ENCODE measurements at regions not wholly inside any gene's neighbourhood (a gene's known extent, or its start where the extent isn't known, plus 50 kb on each side); places are given as distances from the start of the nearest gene placed in this dataset.

- no peak for ATAC-seq
- TF ChIP-seq, protein P1, sequence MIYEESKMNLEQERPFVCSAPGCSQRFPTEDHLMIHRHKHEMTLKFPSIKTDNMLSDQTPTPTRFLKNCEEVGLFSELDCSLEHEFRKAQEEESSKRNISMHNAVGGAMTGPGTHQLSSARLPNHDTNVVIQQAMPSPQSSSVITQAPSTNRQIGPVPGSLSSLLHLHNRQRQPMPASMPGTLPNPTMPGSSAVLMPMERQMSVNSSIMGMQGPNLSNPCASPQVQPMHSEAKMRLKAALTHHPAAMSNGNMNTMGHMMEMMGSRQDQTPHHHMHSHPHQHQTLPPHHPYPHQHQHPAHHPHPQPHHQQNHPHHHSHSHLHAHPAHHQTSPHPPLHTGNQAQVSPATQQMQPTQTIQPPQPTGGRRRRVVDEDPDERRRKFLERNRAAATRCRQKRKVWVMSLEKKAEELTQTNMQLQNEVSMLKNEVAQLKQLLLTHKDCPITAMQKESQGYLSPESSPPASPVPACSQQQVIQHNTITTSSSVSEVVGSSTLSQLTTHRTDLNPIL (CRISPR knock-in tag; IDR thresholded peaks at IDR 0.05; ENCODE audit: low read depth): no peak
- TF ChIP-seq TCF4 (CRISPR knock-in tag; IDR thresholded peaks at IDR 0.05; ENCODE audit: borderline replicate concordance): no peak
- TF ChIP-seq OSR1 (CRISPR knock-in tag; IDR thresholded peaks at IDR 0.05): no peak
- TF ChIP-seq RARB (CRISPR knock-in tag; IDR thresholded peaks at IDR 0.05): no peak
- no peak for TF ChIP-seq POU6F1 (CRISPR knock-in tag; IDR thresholded peaks at IDR 0.05; ENCODE audit: borderline replicate concordance, low read depth)
- TF ChIP-seq SNAI2 (CRISPR knock-in tag; IDR thresholded peaks at IDR 0.05): no peak
- TF ChIP-seq PATZ1 (CRISPR knock-in tag; IDR thresholded peaks at IDR 0.05; ENCODE audit: borderline replicate concordance): no peak
- TF ChIP-seq ISL1 (CRISPR knock-in tag; IDR thresholded peaks at IDR 0.05): no peak
- no peak for TF ChIP-seq ZNF8 (CRISPR knock-in tag; IDR thresholded peaks at IDR 0.05)
- no peak for TF ChIP-seq ZFP3 (CRISPR knock-in tag; IDR thresholded peaks at IDR 0.05)
- no peak for TF ChIP-seq GLIS3 (CRISPR knock-in tag; IDR thresholded peaks at IDR 0.05)
- TF ChIP-seq BACH2 (CRISPR knock-in tag; IDR thresholded peaks at IDR 0.05; ENCODE audit: borderline replicate concordance): no peak
- TF ChIP-seq ARNTL (CRISPR knock-in tag; IDR thresholded peaks at IDR 0.05; ENCODE audit: borderline replicate concordance, low read depth): no peak
- no peak for TF ChIP-seq ZFP30 (CRISPR knock-in tag; IDR thresholded peaks at IDR 0.05)
- TF ChIP-seq, protein P2, sequence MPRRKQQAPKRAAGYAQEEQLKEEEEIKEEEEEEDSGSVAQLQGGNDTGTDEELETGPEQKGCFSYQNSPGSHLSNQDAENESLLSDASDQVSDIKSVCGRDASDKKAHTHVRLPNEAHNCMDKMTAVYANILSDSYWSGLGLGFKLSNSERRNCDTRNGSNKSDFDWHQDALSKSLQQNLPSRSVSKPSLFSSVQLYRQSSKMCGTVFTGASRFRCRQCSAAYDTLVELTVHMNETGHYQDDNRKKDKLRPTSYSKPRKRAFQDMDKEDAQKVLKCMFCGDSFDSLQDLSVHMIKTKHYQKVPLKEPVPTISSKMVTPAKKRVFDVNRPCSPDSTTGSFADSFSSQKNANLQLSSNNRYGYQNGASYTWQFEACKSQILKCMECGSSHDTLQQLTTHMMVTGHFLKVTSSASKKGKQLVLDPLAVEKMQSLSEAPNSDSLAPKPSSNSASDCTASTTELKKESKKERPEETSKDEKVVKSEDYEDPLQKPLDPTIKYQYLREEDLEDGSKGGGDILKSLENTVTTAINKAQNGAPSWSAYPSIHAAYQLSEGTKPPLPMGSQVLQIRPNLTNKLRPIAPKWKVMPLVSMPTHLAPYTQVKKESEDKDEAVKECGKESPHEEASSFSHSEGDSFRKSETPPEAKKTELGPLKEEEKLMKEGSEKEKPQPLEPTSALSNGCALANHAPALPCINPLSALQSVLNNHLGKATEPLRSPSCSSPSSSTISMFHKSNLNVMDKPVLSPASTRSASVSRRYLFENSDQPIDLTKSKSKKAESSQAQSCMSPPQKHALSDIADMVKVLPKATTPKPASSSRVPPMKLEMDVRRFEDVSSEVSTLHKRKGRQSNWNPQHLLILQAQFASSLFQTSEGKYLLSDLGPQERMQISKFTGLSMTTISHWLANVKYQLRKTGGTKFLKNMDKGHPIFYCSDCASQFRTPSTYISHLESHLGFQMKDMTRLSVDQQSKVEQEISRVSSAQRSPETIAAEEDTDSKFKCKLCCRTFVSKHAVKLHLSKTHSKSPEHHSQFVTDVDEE (CRISPR knock-in tag; IDR thresholded peaks at IDR 0.05): no peak
- no peak for TF ChIP-seq TOX (CRISPR knock-in tag; IDR thresholded peaks at IDR 0.05; ENCODE audit: borderline replicate concordance)
- no peak for TF ChIP-seq CSRNP3 (CRISPR knock-in tag; IDR thresholded peaks at IDR 0.05)
These were observed 491.4 kb upstream of the CDH7 start for GRCh38 chr18:65259403-65259802.

GRCh38 chr18:65257149-65257548, 493.7 kb upstream of the CDH7 start:
- no peak for TF ChIP-seq ZFP3 (CRISPR knock-in tag; IDR thresholded peaks at IDR 0.05)
- no peak for ATAC-seq

DNA sequence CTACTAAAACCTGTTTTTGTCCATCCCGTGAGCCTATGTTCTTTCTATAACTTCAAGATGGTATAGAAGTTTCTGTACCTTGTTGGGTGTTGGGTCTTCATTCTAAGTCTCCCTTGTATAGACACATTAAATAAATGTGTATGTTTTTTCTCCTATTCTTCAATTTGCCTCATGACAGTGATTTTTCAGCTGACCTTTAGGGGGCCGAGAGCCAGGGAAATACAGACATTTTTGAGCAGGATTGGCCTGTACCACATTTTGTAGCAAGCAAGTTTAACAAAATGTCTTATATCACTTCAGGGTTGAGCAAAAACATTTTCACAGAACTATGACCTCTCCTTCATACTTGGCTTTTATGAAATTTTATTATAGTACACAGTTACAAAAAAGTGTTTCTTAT, 495.4 kb upstream of the CDH7 start:
- no peak for ATAC-seq
- TF ChIP-seq, protein P2 (CRISPR knock-in tag; IDR thresholded peaks at IDR 0.05): no peak
- TF ChIP-seq TOX (CRISPR knock-in tag; IDR thresholded peaks at IDR 0.05; ENCODE audit: borderline replicate concordance): no peak
- no peak for TF ChIP-seq OSR1 (CRISPR knock-in tag; IDR thresholded peaks at IDR 0.05)
- TF ChIP-seq PPARA (CRISPR knock-in tag; IDR thresholded peaks at IDR 0.05; ENCODE audit: borderline replicate concordance): no peak
- TF ChIP-seq ZNF565 (CRISPR knock-in tag; conservative IDR thresholded peaks at IDR 0.05; ENCODE audit: low read depth): no peak
- TF ChIP-seq ZFP30 (CRISPR knock-in tag; IDR thresholded peaks at IDR 0.05): no peak
- no peak for TF ChIP-seq GLIS3 (CRISPR knock-in tag; IDR thresholded peaks at IDR 0.05)
- no peak for TF ChIP-seq ISL1 (CRISPR knock-in tag; IDR thresholded peaks at IDR 0.05)
- TF ChIP-seq, protein P1 (CRISPR knock-in tag; IDR thresholded peaks at IDR 0.05; ENCODE audit: low read depth): no peak
